Mesendoderm (in vitro differentiated cells): ENCODE measurements at regions not wholly inside any gene's neighbourhood (a gene's known extent, or its start where the extent isn't known, plus 50 kb on each side); places are given as distances from the start of the nearest gene placed in this dataset.

ENCODE experiments used
- DNase-seq: peaks from one replicate; pipeline ENCODE4 v3.0.0; 2013
- H2AK5ac ChIP-seq: 2 replicates; pipeline ENCODE4 v1.6.1; 2013; ENCODE audit warnings: low read length, inconsistent platforms
- H2BK120ac ChIP-seq: 2 replicates; pipeline ENCODE4 v1.6.1; 2013; ENCODE audit warnings: low read depth, mild to moderate bottlenecking, low read length, moderate library complexity, mixed read lengths
- H2BK15ac ChIP-seq: replicated peaks from 2 replicates; pipeline ENCODE4 v1.6.1; 2013; ENCODE audit warnings: low read depth, mild to moderate bottlenecking, moderate library complexity
- H2BK5ac ChIP-seq: 2 replicates; pipeline ENCODE4 v1.6.1; 2013; ENCODE audit warnings: low read length, inconsistent platforms
- H3K18ac ChIP-seq: 2 replicates; pipeline ENCODE4 v1.6.1; 2013; ENCODE audit warnings: mild to moderate bottlenecking, low read length, mixed read lengths
- H3K23ac ChIP-seq: one replicate; pipeline ENCODE4 v1.6.1; 2013; ENCODE audit warnings: low read length
- H3K27ac ChIP-seq: 2 replicates; pipeline ENCODE4 v1.5.1; 2013; ENCODE audit warnings: low read depth, mild to moderate bottlenecking, inconsistent platforms, low read length, moderate library complexity
- H3K27me3 ChIP-seq: 2 replicates; pipeline ENCODE4 v1.6.1; 2013; ENCODE audit warnings: low read length, control low read depth, mild to moderate bottlenecking, inconsistent platforms; ENCODE audit not compliant: insufficient read depth, poor library complexity
- H3K36me3 ChIP-seq: 2 replicates; pipeline ENCODE4 v1.6.1; 2013; ENCODE audit warnings: low read length, inconsistent platforms; ENCODE audit not compliant: control insufficient read depth, insufficient read depth
- H3K4ac ChIP-seq: one replicate; pipeline ENCODE4 v1.6.1; 2013; ENCODE audit warnings: low read depth, mild to moderate bottlenecking, low read length, moderate library complexity
- H3K4me1 ChIP-seq: 2 replicates; pipeline ENCODE4 v1.6.1; 2013; ENCODE audit warnings: low read depth, low read length, inconsistent platforms; ENCODE audit not compliant: control insufficient read depth
- H3K4me2 ChIP-seq: 2 replicates; pipeline ENCODE4 v1.6.1; 2013; ENCODE audit warnings: low read length
- H3K4me3 ChIP-seq: 2 replicates; pipeline ENCODE4 v1.5.1; 2013; ENCODE audit warnings: mild to moderate bottlenecking, low read length
- H3K56ac ChIP-seq: one replicate; pipeline ENCODE4 v1.6.1; 2013; ENCODE audit warnings: low read length
- H3K79me1 ChIP-seq: 2 replicates; pipeline ENCODE4 v1.6.1; 2013; ENCODE audit warnings: low read length, inconsistent platforms
- H3K79me2 ChIP-seq: 2 replicates; pipeline ENCODE4 v1.6.1; 2013; ENCODE audit warnings: mild to moderate bottlenecking, low read length; ENCODE audit not compliant: control insufficient read depth, insufficient read depth
- H3K9ac ChIP-seq: 2 replicates; pipeline ENCODE4 v1.6.1; 2013; ENCODE audit warnings: low read length, inconsistent platforms
- H4K5ac ChIP-seq: one replicate; pipeline ENCODE4 v1.6.1; 2013; ENCODE audit warnings: low read length
- H4K8ac ChIP-seq: one replicate; pipeline ENCODE4 v1.6.1; 2013; ENCODE audit warnings: low read depth, mild to moderate bottlenecking, control low read depth, low read length, moderate library complexity
- WGBS: extraction: QIAGEN DNeasy Blood & Tissue Kit; methylation state at CpG from one replicate; pipeline ENCODE4 v1.1.7; 2013; ENCODE audit warnings: low lambda C conversion rate, missing lambda C conversion rate; ENCODE audit not compliant: insufficient coverage; ENCODE audit errors: extremely low coverage; 5-methylcytosine and 5-hydroxymethylcytosine counted together

DNA sequence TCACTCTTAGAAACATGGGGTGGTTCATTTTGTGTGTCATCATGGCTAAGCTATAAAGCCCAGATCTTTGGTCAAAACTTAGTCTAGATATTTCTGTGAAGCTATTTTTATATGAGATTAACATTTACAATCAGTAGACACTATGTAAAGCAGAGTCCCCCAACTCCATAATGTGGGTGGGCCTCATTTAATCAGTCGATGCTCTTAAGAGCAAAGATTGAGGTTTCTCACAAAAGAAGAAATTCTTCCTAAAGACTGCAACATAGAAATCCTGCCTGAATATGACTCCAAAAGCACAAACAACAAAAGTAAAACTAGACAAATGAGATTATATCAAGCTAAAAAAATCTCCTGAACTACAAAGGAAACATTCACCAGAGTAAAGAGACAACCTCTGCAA lies 642.2 kb downstream of the DIAPH3 start:
- Histone ChIP-seq H3K9ac (no peak overlapping the region), H3K23ac (no peak overlapping the region), H4K8ac (no peak overlapping the region), H3K4me3 (no peak overlapping the region), H3K4me2 (no peak overlapping the region), H4K5ac (no peak overlapping the region), H3K79me2 (no peaks in the 10 kb centered on the region), H3K4me1 (no peaks in the 10 kb centered on the region), H2BK120ac (no peak overlapping the region), H2BK15ac (no peak overlapping the region), H3K27ac (no peak overlapping the region), H2BK5ac (no peak overlapping the region), H3K79me1 (no peaks in the 10 kb centered on the region), H3K27me3 (no peaks in the 10 kb centered on the region), H3K36me3 (no peaks in the 10 kb centered on the region), H3K56ac (no peak overlapping the region), H3K4ac (no peak overlapping the region), H2AK5ac (no peak overlapping the region), H3K18ac (no peak overlapping the region)
- DNase-seq, result no peak
- WGBS, result no CpG with 5 or more reads among the region's 1 CpG

DNA sequence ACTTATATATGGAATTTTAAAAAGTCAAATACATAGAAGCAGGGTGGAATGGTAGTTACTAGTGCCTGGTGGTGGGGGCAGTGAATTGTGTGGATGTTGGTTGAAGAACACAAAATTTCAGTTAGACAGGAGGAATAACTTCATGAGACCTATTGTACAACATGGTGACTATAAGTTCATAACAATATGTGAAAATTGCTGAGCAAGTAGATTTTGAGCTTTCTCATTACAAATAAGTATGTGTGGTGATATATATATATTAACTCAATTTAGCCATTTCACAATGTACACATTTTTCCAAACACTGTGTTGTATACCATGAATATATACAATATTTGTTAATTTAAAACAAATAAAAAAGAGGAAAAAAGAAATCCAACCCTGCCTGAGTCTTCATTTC lies 641.1 kb downstream of the DIAPH3 start:
- H2BK5ac ChIP-seq, result no peak overlapping the region
- no peak overlapping the region for H2BK120ac ChIP-seq
- no peak overlapping the region for H3K27ac ChIP-seq
- H2BK15ac ChIP-seq, result no peak overlapping the region
- no peaks in the 10 kb centered on the region for H3K27me3 ChIP-seq
- no peak overlapping the region for H3K56ac ChIP-seq
- H4K8ac ChIP-seq, result no peak overlapping the region
- no peak overlapping the region for H2AK5ac ChIP-seq
- H4K5ac ChIP-seq, result no peak overlapping the region
- H3K79me2 ChIP-seq, result no peaks in the 10 kb centered on the region
- no peak overlapping the region for H3K23ac ChIP-seq
- no peak overlapping the region for H3K4ac ChIP-seq
- no peaks in the 10 kb centered on the region for H3K4me1 ChIP-seq
- no peaks in the 10 kb centered on the region for H3K36me3 ChIP-seq
- H3K4me3 ChIP-seq, result no peak overlapping the region
- no peak overlapping the region for H3K9ac ChIP-seq
- H3K4me2 ChIP-seq, result no peak overlapping the region
- no peaks in the 10 kb centered on the region for H3K79me1 ChIP-seq
- H3K18ac ChIP-seq, result no peak overlapping the region
- no peak for DNase-seq

DNA sequence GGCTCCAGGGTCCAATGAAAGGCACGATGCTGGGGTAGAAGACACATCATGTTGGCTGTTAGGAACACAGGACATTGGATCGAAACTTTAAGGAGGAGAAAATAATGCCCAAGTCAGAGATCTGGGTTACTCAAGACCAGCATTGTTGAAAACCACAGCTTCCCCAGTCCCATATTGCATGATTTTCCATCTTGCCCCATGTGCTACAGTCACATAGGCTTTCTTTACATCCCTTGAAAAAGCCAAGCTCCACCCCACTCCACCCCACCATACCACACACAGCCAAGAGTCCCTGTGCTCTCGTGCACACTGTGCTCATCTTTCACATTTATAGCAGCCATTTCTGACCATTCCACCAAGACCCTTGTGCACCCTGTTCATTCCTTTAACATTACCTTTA lies 636.2 kb downstream of the DIAPH3 start:
- Histone ChIP-seq H3K56ac (no peak overlapping the region), H4K5ac (no peak overlapping the region), H3K27ac (no peak overlapping the region), H2AK5ac (no peak overlapping the region), H2BK120ac (no peak overlapping the region), H2BK5ac (no peak overlapping the region), H3K9ac (no peak overlapping the region), H3K4ac (no peak overlapping the region), H3K79me1 (no peaks in the 10 kb centered on the region), H3K18ac (no peak overlapping the region), H3K4me3 (no peak overlapping the region), H3K27me3 (no peaks in the 10 kb centered on the region), H3K4me2 (no peak overlapping the region), H3K4me1 (no peaks in the 10 kb centered on the region), H3K23ac (no peak overlapping the region), H4K8ac (no peak overlapping the region), H2BK15ac (peak overlapping the region; percentile 60), H3K79me2 (no peaks in the 10 kb centered on the region), H3K36me3 (no peaks in the 10 kb centered on the region)
- no peak for DNase-seq
- WGBS, result no CpG with 5 or more reads among the region's 3 CpGs

DNA sequence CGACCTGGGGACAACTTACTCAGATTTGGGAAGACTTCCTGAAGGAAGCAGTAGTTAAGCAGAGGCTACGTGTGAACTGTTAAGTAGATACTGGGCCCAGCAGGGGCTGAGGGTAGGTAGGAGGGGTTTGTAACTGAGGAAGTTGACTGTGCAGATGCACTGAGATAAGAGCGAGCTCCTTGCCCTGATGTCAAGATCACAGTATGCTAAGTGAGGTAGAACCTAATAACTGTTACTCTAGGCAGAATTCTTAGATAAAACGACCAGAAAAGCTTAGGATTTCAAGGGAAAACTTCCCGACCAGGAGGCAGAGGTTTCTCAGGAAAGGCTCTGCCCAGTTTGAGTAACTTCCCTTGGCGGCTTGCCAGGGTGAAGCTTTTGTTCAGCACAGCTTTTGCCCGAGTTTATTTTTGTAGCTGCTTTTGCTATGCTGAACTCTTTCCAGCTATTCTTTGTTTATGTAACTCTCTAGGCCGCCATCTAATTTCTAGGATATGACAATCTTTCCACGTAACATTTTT lies 632.1 kb downstream of the DIAPH3 start:
- Histone ChIP-seq H3K79me2 (no peaks in the 10 kb centered on the region), H3K36me3 (no peaks in the 10 kb centered on the region), H3K79me1 (no peaks in the 10 kb centered on the region), H3K27ac (peak overlapping the region; percentile 71), H3K18ac (no peak overlapping the region), H3K4me1 (no peaks in the 10 kb centered on the region), H4K8ac (no peak overlapping the region), H2BK120ac (no peak overlapping the region), H3K9ac (no peak overlapping the region), H3K27me3 (no peaks in the 10 kb centered on the region), H2BK5ac (no peak overlapping the region), H4K5ac (no peak overlapping the region), H3K56ac (peak overlapping the region; percentile 31), H2AK5ac (no peak overlapping the region), H3K4me3 (no peak overlapping the region), H2BK15ac (no peak overlapping the region), H3K4me2 (peak overlapping the region; percentile 8), H3K23ac (no peak overlapping the region), H3K4ac (no peak overlapping the region)
- DNase-seq, result peak; percentile 96
- WGBS, result no CpG with 5 or more reads among the region's 9 CpGs

DNA sequence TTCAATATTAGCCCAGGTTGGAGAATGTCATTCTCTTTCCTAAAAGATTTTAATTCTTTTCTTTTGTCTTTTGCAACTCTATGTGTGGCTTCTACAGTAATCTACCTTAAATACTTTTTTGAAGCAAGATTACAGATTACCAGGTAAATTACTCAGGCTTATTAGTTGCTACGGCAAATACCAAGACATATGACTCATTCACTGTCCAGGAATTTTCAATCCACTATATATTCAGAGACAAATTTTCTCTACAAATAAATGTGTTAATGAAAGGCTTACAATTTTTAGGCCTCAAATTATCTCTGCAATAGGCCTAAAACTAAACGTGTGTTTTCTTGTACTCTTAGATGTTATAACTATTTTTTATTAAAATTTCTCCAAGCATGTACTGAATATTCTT lies 631.3 kb downstream of the DIAPH3 start:
- no peaks in the 10 kb centered on the region for H3K27me3 ChIP-seq
- no peak overlapping the region for H3K27ac ChIP-seq
- no peak overlapping the region for H4K5ac ChIP-seq
- H3K9ac ChIP-seq, result no peak overlapping the region
- no peaks in the 10 kb centered on the region for H3K79me2 ChIP-seq
- no peak overlapping the region for H3K4me2 ChIP-seq
- no peak overlapping the region for H4K8ac ChIP-seq
- no peak overlapping the region for H3K56ac ChIP-seq
- peak; percentile 19 for DNase-seq
- H3K23ac ChIP-seq, result no peak overlapping the region
- H3K18ac ChIP-seq, result no peak overlapping the region
- WGBS, result no CpG with 5 or more reads among the region's 2 CpGs
- no peak overlapping the region for H2BK15ac ChIP-seq
- H3K4ac ChIP-seq, result no peak overlapping the region
- no peak overlapping the region for H3K4me3 ChIP-seq
- no peak overlapping the region for H2BK120ac ChIP-seq
- no peak overlapping the region for H2AK5ac ChIP-seq
- H3K4me1 ChIP-seq, result no peaks in the 10 kb centered on the region
- no peaks in the 10 kb centered on the region for H3K36me3 ChIP-seq
- H3K79me1 ChIP-seq, result no peaks in the 10 kb centered on the region
- H2BK5ac ChIP-seq, result no peak overlapping the region
